CD14-positive monocyte (primary cell): ENCODE measurements at regions not wholly inside any gene's neighbourhood (a gene's known extent, or its start where the extent isn't known, plus 50 kb on each side); places are given as distances from the start of the nearest gene placed in this dataset.

ENCODE experiments used
- DNase-seq, 3 donors: peaks; one replicate each; pipeline ENCODE4 v3.0.0-alpha.2; 2011 to 2022
- H2AFZ ChIP-seq: 2 replicates; pipeline ENCODE4 v1.6.0; 2012; ENCODE audit warnings: mild to moderate bottlenecking, low read depth, low read length, inconsistent platforms; ENCODE audit not compliant: insufficient read depth, poor library complexity, severe bottlenecking
- H3K27ac ChIP-seq, 2 donors: 1 replicate in 1 of 2; 2 replicates in 1 of 2; pipeline ENCODE4 v1.5.1; 2012 to 2013; ENCODE audit warnings: low read length in 2 of 2, control low read depth in 1 of 2, inconsistent platforms in 1 of 2, low read depth in 1 of 2, mild to moderate bottlenecking in 1 of 2
- H3K27me3 ChIP-seq, 2 donors: one replicate each; pipeline versions ENCODE4 v1.6.0 to v1.6.1; 2011 to 2013; ENCODE audit warnings: low read length in 2 of 2; ENCODE audit not compliant: control insufficient read depth in 2 of 2, insufficient read depth in 2 of 2
- H3K36me3 ChIP-seq, 2 donors: replicated peaks in 1 of 2; 1 replicate in 1 of 2; 2 replicates in 1 of 2; pipeline versions ENCODE4 v1.5.1 to v1.6.1; 2012 to 2013; ENCODE audit warnings: low read length in 2 of 2, control low read depth in 1 of 2, inconsistent platforms in 1 of 2, mild to moderate bottlenecking in 1 of 2; ENCODE audit not compliant: insufficient read depth in 2 of 2, control insufficient read depth in 1 of 2
- H3K4me1 ChIP-seq, 2 donors: 1 replicate in 1 of 2; 2 replicates in 1 of 2; pipeline versions ENCODE4 v1.5.1 to v1.6.1; 2012 to 2013; ENCODE audit warnings: low read length in 2 of 2, control low read depth in 1 of 2, inconsistent platforms in 1 of 2, mild to moderate bottlenecking in 1 of 2, moderate library complexity in 1 of 2; ENCODE audit not compliant: insufficient read depth in 2 of 2, control insufficient read depth in 1 of 2
- H3K4me2 ChIP-seq: replicated peaks from 2 replicates; pipeline ENCODE3; 2012; ENCODE audit warnings: low read length, moderate library complexity, mild to moderate bottlenecking; ENCODE audit not compliant: poor library complexity, severe bottlenecking; ENCODE audit errors: extremely low read depth
- H3K4me3 ChIP-seq, 3 experiments: fragments of 200-600 bp in 1 of 3; sonication (generic) in 1 of 3; replicated peaks in 1 of 3; 1 replicate in 2 of 3; 2 replicates in 1 of 3; pipeline ENCODE4 v1.5.1; 2011 to 2013; ENCODE audit warnings: low read length in 3 of 3, mild to moderate bottlenecking in 3 of 3, control low read depth in 2 of 3, low read depth in 2 of 3, inconsistent platforms in 1 of 3, moderate library complexity in 1 of 3
- H3K79me2 ChIP-seq: 2 replicates; pipeline ENCODE4 v1.6.0; 2012; ENCODE audit warnings: mild to moderate bottlenecking, control low read depth, inconsistent platforms, low read length, moderate library complexity; ENCODE audit not compliant: insufficient read depth
- H3K9ac ChIP-seq: 2 replicates; pipeline ENCODE4 v1.6.0; 2017; ENCODE audit warnings: low read length, mild to moderate bottlenecking; ENCODE audit not compliant: insufficient read depth, poor library complexity, severe bottlenecking
- H3K9me3 ChIP-seq, 2 donors: replicated peaks in 1 of 2; 1 replicate in 1 of 2; 2 replicates in 1 of 2; pipeline versions ENCODE4 v1.5.1 to v1.6.1; 2012 to 2013; ENCODE audit warnings: low read length in 2 of 2, control low read depth in 1 of 2; ENCODE audit not compliant: control insufficient read depth in 1 of 2, insufficient read depth in 1 of 2
- H4K20me1 ChIP-seq: 2 replicates; pipeline ENCODE4 v1.6.0; 2012; ENCODE audit warnings: mild to moderate bottlenecking, low read length, control low read depth, moderate library complexity; ENCODE audit not compliant: insufficient read depth
- H3K27ac Mint-ChIP-seq, 7 donors: one replicate each; pipeline ENCODE4 v1.8.0; 2020; ENCODE audit warnings: mild to moderate bottlenecking in 7 of 7, mixed read lengths in 7 of 7, moderate library complexity in 6 of 7, inconsistent platforms in 2 of 7
- H3K27me3 Mint-ChIP-seq, 3 donors: one replicate each; pipeline ENCODE4 v1.8.0; 2021 to 2022; ENCODE audit warnings: low read depth in 3 of 3, mild to moderate bottlenecking in 3 of 3, mixed read lengths in 3 of 3, moderate library complexity in 3 of 3, inconsistent platforms in 1 of 3
- H3K36me3 Mint-ChIP-seq, 2 donors: one replicate each; pipeline ENCODE4 v1.8.0; 2020; ENCODE audit warnings: mixed read lengths in 2 of 2, inconsistent platforms in 1 of 2, mild to moderate bottlenecking in 1 of 2
- H3K4me1 Mint-ChIP-seq: one replicate; pipeline ENCODE4 v1.8.0; 2020; ENCODE audit warnings: mild to moderate bottlenecking, mixed read lengths
- H3K4me3 Mint-ChIP-seq, 2 donors: one replicate each; pipeline ENCODE4 v1.8.0; 2020; ENCODE audit warnings: mild to moderate bottlenecking in 2 of 2, mixed read lengths in 2 of 2, moderate library complexity in 1 of 2
- H3K9me3 Mint-ChIP-seq, 7 donors: one replicate each; pipeline ENCODE4 v1.8.0; 2020 to 2022; ENCODE audit warnings: mixed read lengths in 7 of 7, mild to moderate bottlenecking in 6 of 7, moderate library complexity in 6 of 7, inconsistent platforms in 2 of 7
- CTCF ChIP-seq: fragments of 200-600 bp; IDR thresholded peaks from one replicate; pipeline ENCODE4 v1.8.0; 2022; ENCODE audit warnings: antibody characterized with exemption, mild to moderate bottlenecking
- WGBS: methylation state at CpG from one replicate; pipeline ENCODE4 v1.1.5; 2013; ENCODE audit warnings: missing lambda C conversion rate; ENCODE audit not compliant: insufficient coverage; 5-methylcytosine and 5-hydroxymethylcytosine counted together
- intact Hi-C, 2 donors: fragments of 100-400 bp; cut with micrococcal nuclease; formaldehyde crosslinking; loops; one replicate each; pipeline versions ENCODE4 v1.15.0 to v1.15.1; 2023

- Histone ChIP-seq H3K27ac (no peak overlapping the region), H3K36me3 (no peaks in the 10 kb centered on the region), H3K4me2 (no peak overlapping the region), H3K4me1 (no peaks in the 10 kb centered on the region), H3K9me3 (peaks cover 6 to 8% of the 10 kb centered on the region in 2 donors), H3K9ac (no peak overlapping the region), H3K27me3 (no peaks in the 10 kb centered on the region), H3K4me3 (no peak overlapping the region), H4K20me1 (no peaks in the 10 kb centered on the region), H3K79me2 (no peaks in the 10 kb centered on the region), H2AFZ (no peak overlapping the region)
- TF ChIP-seq CTCF: no peak
- no peaks in the 10 kb centered on the region for H3K4me1 Mint-ChIP-seq
- intact Hi-C loops: no loop called here
- no peaks in the 10 kb centered on the region for H3K27me3 Mint-ChIP-seq
- no CpG with 5 or more reads among the region's 1 CpG for WGBS
- H3K27ac Mint-ChIP-seq: no peak overlapping the region
- no peak for DNase-seq
- H3K36me3 Mint-ChIP-seq: no peaks in the 10 kb centered on the region
- peaks cover 0 to 6% (median under 1%) of the 10 kb centered on the region in 7 donors for H3K9me3 Mint-ChIP-seq
- no peak overlapping the region for H3K4me3 Mint-ChIP-seq
Measured at GRCh38 chr4:167838686-167839085, 253.7 kb upstream of the ANXA10 start.

GRCh38 chr4:167842487-167842886 is 249.8 kb upstream of the ANXA10 start:
- Histone ChIP-seq H3K9ac (no peak overlapping the region), H2AFZ (no peak overlapping the region), H3K4me1 (no peaks in the 10 kb centered on the region), H3K79me2 (no peaks in the 10 kb centered on the region), H3K27ac (no peak overlapping the region), H3K27me3 (no peaks in the 10 kb centered on the region), H3K36me3 (no peaks in the 10 kb centered on the region), H3K4me3 (no peak overlapping the region), H4K20me1 (no peaks in the 10 kb centered on the region), H3K9me3 (peaks cover 6 to 8% of the 10 kb centered on the region in 2 donors), H3K4me2 (no peak overlapping the region)
- no peak for TF ChIP-seq CTCF
- H3K4me1 Mint-ChIP-seq: no peaks in the 10 kb centered on the region
- no peaks in the 10 kb centered on the region for H3K36me3 Mint-ChIP-seq
- intact Hi-C loops: no loop called here
- no CpG with 5 or more reads among the region's 2 CpGs for WGBS
- H3K4me3 Mint-ChIP-seq: no peak overlapping the region
- peaks cover 0 to 5% (median 0%) of the 10 kb centered on the region in 7 donors for H3K9me3 Mint-ChIP-seq
- no peaks in the 10 kb centered on the region for H3K27me3 Mint-ChIP-seq
- no peak overlapping the region for H3K27ac Mint-ChIP-seq
- DNase-seq: no peak
